Keratinocyte (primary cell): ENCODE measurements at regions not wholly inside any gene's neighbourhood (a gene's known extent, or its start where the extent isn't known, plus 50 kb on each side); places are given as distances from the start of the nearest gene placed in this dataset.

Experiments used
- CTCF ChIP-seq, 3 experiments: IDR thresholded peaks in 1 of 3; conservative IDR thresholded peaks in 1 of 3; optimal IDR thresholded peaks in 1 of 3; 2 replicates in 2 of 3; 3 replicates in 1 of 3; pipeline versions ENCODE3 to v1.5.1; 2011; ENCODE audit warnings: low read length in 3 of 3, mild to moderate bottlenecking in 3 of 3, moderate library complexity in 2 of 3, control low read depth in 1 of 3, inconsistent platforms in 1 of 3; ENCODE audit not compliant: insufficient read depth in 2 of 3; ENCODE audit errors: extremely low read depth in 1 of 3
- EZH2 ChIP-seq: IDR thresholded peaks from one replicate; pipeline ENCODE4 v1.6.1; 2012; ENCODE audit warnings: inconsistent platforms, mild to moderate bottlenecking, low read length, moderate library complexity

- TF ChIP-seq CTCF (optimal IDR thresholded peaks at IDR 0.05 in 1 of 3, IDR thresholded peaks at IDR 0.05 in 1 of 3, conservative IDR thresholded peaks at IDR 0.05 in 1 of 3; ENCODE audit: extremely low read depth in 1 of 3, insufficient read depth in 2 of 3, low read length in 3 of 3) (no peak), EZH2 (no peak)
Measured at GRCh38 chr13:80973721-80974120, 632.8 kb upstream of the SPRY2 start.
